Pulmonary artery endothelial cell (primary cell): ENCODE measurements at regions not wholly inside any gene's neighbourhood (a gene's known extent, or its start where the extent isn't known, plus 50 kb on each side); places are given as distances from the start of the nearest gene placed in this dataset.

ENCODE experiments used
- DNase-seq: peaks from one replicate; pipeline ENCODE4 v3.0.0-alpha.2; 2011; ENCODE audit warnings: low read depth, low spot score

DNA sequence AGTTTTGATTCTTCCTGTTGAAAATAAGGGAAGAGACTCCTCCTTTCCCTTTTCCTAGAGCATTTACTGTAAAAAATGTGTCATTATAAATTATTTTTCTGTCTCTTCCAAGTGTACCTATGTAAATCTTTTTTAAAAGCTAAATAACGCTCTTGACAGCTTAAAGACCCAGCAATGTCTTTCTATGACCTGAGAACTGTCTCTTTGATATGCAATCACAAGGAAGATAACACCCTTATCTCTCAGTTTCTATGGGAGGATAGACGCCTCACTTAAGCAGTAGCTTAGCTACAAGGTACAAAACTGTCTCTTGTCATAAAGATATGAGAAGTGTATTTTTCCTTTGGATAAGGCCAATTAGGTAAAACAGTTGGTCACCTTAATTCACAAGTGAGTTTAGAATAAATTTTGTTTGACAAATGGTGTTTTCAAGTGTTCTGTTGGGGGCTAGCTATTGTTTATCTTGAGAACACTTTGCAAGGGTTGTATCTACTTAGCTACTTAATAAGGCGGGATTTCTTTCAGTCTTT, 980.6 kb upstream of the EYS start:
- DNase-seq, result no peak

DNA sequence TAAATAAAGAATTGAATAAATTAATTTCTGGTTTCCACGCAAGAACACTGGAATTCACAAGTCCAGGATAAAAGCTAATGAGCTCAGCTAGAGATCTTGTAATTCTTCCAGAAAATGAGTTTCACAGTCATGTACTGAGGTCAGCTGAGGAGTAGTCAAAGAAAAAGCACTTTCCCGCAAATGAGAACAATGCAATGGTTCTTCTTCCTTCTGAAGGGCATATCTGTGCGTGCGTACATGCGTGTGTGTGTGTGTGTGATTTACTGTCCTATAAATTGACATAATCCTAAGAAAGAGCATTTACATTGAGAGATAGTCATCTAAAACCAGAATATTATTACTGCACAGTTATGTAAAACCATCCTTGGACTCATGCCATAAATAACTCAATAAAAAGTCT, 968.9 kb upstream of the EYS start:
- DNase-seq, result no peak

DNA sequence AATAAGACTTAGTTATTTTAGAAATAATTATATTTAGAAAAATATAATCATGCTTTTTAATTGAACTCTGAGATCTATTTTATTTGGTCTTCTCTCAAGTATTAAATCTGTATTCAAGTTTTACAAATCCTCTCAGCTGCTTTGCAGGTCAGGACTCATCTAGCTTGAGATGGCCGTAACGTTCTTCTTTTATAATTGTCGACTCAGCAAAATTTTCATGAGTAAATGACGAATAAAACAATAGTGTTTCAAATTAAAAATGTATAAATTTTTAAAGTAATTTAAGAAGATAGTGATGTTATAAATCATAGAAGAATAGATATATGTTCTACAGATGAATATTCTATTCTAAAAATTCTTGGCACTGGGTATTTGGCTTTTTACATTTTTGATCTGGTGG, 957.1 kb upstream of the EYS start:
- no peak for DNase-seq

DNA sequence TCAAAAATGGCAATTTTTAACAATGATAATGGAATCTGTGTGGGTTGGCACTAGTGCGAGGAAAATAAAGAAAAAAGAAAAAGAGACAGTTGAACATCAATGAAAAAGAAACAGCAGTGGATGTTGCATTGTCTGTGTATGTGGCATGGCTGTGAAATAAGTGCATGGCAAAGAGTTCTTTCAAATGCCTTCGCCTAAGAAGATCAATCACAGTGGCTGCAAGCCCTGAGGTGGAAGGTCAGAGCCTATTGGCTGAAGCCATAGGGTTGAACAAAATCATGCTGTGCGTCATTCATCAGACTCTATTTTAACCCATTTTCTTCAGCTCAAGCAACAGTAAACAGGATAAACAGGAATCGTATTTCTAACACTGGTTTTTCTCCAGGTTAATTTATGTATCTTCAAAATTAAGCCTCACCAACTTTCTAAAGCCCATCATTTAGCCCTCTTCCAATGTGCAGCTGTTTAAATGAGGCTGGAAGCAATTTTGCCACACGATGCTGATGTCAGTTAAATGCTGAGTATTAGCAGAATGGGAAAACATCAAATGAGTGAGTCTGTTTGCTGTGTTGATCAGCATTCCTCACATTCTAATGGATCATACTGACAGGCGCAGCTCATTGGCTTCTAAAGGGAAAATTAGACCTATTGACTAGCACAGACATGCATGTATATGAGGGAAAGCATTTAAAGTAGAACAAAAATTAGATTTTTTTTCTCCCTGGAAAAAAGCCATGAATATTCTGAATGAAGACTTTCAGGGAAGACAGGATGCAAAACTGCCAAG, 955.9 kb upstream of the EYS start:
- DNase-seq, result no peak

DNA sequence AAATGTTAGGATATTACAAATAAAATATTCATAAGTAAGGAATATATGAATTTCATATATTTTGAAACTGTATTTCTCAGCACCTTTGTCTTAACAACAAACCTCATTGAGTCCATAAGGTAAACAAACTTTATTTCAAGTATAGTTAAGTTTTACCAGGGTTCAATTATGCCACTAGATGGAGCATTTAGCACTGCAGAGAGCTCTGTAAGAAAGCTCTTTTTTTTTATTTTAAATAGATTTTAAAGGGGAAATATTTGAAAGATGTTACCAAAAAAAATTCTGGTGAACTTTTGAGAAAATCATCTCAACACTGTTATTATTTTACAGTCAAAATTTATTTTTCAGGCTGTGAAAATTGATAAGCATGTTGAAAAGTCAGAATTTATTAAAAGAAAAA, 955.2 kb upstream of the EYS start:
- no peak for DNase-seq

DNA sequence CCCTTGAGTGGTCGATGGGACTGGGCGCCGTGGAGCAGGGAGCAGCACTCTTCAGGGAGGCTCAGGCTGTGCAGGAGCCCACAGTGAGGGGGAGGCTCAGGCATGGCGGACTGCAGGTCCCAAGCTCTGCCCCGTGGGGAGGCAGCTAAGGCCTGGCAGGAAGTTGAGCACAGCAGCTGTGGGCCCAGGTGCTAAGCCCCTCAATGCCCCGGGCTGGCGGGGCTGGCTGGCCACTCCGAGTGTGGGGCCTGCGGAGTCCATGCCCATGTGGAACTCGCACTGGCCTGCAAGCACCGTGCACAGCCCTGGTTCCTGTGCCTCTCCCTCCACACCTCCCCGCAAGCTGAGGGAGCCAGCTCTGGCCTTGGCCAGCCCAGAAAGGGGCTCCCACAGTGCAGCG, 948.4 kb upstream of the EYS start:
- DNase-seq, result no peak

DNA sequence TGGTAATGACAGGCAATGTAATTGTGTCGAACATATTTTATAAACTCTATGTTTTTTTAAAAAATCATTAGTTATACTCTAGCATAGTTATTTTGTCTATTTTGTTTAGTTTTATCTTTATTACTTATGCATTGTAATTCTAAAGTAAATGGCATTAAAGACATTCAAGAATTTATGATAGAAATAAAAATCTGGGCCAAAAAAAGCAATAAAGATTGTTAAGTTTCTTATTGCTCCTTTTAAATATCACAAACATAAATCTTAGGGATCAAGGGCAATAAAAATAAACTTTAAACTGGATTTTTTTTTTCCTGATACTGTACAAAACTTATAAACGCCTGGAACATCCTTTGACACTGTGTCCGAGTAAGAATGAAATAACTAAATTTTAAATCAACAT, 931.5 kb upstream of the EYS start:
- no peak for DNase-seq

DNA sequence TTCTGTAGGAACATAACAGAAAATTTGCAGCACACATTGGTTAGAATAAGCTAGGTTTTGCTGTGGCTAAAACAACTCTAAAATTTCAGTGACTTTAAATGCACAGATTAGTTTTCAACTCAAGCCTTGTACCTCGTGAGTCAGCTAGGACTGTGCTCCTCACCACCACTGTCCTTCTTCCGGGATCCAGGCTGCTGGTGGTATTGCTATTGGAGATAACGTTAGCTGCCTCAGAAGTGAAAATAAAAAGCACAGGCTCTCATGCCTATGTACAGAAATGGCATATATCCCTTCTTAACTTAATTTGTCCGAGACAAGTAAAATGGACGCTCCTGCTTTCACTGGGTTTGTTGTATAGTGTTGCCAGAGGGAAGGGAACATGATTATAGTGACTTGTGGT, 931.1 kb upstream of the EYS start:
- no peak for DNase-seq

DNA sequence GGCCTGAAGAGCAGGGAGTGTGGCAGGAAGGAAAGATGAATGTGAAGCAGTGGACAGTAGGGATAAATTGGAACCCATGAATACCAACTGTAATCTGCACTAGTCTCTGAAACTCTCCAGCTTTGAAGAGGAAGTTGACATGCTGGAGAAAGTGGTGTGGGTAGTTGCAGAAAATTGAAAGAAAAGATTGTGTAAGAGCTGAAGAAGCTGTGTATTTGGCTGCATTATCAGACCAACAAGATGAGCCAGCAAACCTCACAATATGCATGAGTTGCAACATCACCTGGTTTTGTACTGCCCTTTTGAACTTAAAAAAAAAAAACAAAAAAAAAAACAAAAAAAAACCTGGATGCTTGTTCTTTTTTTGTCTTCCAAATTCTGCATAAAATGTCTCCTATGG, 921.9 kb upstream of the EYS start:
- no peak for DNase-seq

DNA sequence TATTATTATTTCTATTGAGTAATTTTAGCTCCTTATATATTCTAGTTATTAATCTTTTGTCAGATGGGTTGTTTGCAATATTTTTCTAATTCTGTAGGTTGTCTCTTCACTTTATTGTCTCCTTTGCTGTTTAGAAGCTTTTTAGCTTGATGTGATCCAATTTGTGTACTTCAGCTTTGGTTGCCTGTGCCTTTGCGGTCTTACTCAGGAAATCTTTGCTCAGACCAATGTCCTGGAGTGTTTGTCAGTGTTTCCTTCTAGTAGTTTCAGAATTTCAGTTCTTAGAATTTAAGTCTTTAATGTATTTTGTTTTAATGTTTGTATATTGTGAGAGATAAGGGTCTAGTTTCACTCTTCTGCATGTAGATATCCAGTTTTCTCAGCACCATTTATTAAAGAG, 916.0 kb upstream of the EYS start:
- no peak for DNase-seq

DNA sequence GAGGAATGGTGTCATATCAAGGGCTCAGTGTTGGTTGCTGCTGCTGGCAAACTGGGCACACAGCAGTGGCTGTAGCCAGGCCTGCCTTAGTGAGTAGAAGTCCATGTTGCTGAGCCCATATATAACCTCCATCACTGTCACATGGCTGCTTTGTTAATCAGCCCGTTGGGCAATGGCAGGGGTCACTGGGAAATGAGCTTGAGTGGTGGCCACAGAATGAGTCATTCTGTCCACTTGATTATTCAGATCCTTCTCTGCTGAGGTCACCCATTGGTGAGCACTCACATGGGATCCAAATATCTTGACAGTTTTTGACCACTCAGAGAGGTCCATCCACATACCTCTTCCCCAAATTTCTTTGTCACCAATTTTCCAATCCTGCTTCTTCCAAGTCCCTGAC, 898.9 kb upstream of the EYS start:
- DNase-seq, result no peak

DNA sequence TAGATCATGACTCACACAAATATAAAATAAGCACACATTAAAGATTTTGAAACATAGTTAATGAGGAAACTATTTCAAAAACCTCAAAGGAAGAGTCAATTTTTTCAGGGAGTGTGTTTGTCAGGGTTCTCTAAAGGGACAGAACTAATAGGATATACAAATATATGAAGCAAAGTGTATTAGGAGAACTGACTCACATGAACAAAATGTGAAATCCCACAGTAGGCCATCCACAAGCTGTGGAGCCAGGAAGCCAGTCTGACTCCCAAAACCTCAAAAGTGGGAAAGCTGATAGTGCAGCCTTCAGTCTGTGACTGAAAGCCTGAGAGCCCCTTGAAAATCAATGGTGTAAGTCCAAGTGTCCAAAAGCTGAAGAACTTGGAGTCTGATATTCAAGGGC, 898.0 kb upstream of the EYS start:
- DNase-seq, result no peak

DNA sequence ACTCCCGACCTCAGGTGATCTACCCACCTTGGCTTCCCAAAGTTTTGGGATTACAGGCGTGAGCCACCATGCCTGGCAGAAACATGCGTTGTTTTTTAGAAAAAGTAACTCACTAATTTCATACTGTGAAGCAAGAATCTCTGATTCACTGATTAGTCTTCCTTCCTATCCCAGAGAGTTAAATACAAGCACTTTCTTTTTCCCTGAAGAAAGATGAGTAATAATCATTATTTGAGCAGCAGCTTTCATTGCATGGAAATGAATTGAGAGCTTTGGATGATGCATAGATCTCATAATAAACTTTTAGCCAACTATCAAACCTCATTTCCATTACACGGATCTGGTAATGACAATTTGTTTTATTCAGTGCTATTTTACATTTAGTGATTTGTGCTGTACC, 892.5 kb upstream of the EYS start:
- no peak for DNase-seq

DNA sequence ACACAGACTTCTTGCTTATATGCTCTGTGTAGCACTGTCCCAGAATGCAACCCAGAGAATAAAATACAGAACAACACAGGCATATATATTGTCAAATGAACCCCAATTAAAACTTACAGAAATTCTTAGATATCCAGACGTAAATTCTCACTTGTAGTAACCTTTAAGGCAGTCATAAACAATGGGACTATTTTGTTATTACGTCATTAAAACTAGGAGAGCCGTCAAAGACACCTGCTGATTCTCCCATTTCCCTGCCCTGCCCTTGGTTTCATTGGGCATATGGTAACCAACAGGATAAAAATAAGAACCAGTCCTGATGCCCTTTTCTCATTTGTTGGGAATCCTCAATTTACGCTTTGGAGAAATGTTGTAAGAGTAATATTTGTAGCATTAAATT, 871.3 kb upstream of the EYS start:
- DNase-seq, result no peak

DNA sequence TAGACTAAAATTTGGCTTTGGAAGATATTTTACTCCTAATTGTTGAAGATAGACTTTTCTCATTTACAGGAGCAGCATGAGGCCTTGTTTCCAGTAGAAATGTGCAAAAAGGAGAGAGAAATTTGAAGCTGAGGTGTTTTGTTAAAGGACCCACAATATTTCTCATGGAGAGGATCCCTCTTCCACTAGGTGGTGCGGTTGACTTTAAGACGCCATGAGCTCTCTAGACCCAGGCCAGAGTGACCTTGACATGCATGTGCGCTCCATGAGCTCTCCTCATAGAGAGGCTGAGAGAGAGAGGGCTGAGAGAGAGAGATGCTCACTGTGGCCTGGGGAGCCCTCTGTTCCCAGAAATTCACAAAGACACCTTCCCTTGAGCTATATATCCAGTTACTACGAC, 861.2 kb upstream of the EYS start:
- DNase-seq, result no peak

DNA sequence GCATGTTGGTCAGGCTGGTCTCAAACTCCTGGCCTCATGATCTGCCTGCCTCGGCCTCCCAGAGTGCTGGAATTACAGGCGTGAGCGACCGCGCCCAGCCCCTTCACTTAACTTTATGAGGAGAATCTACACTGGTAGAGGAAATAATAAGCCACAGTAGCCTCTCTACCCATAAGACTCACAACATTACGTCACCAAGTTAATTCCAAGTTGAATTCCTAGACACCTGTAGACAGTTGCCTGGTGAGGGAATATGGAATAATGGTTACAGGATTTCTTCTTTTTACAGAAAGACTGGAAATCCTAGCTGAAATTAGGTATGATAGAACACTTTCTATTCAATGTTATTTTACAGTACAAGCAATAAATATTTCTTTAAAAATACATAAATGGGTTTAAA, 854.5 kb upstream of the EYS start:
- no peak for DNase-seq

DNA sequence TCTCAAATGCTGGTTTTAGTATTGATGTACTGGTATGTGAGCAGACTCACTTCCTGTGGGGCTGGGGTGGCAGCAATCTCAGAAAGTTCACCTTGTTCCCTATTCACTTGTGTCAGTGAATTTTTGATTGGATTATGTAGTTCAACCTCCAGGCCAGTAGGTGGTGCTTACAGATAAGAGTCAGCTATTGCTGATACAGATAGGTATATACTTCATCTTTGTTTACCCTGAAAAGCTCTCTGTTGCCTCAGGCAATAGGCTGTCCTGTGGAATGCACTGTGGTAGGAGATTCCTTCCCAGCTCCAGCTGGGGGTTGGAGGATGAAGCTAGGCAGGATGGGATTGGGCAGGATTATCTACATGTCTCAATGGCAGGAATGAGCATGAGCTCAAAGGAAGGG, 851.2 kb upstream of the EYS start:
- no peak for DNase-seq

DNA sequence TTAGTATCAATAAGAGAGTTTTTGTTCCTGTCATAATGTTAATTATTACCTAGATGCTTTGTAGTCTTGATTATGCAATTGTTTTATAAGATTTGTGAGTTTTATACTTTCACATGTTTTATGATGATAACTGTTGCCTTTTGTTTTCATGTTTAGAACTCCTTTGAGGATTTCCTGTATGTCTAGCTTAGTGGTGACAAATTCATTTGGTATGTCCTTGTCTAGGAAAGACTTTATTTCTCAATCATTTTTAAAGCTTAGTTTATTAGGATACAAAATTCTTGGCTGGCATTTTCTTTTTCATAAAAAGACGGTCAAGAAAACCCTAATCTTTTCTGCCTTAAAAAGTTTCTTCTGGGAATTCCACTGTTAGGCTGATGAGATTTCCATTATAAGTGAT, 849.9 kb upstream of the EYS start:
- DNase-seq, result no peak

DNA sequence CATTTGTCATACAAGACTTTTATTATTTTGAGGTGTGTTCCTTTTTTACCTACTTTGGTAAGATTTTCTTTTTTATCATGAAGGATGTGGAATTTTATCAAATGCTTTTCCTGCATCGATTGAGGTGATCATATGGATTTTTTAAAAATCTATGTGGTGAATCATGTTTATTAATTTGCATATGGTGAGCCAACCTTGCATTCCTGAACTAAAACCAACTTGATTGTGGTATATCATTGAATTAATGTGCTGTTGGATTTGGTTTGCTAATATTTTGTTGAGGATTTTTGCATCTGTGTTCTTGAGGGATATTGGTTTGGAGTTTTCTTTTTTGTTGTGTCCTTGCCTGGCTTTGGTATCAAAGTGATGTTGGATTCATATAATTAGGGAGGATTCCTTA, 848.1 kb upstream of the EYS start:
- DNase-seq, result no peak

DNA sequence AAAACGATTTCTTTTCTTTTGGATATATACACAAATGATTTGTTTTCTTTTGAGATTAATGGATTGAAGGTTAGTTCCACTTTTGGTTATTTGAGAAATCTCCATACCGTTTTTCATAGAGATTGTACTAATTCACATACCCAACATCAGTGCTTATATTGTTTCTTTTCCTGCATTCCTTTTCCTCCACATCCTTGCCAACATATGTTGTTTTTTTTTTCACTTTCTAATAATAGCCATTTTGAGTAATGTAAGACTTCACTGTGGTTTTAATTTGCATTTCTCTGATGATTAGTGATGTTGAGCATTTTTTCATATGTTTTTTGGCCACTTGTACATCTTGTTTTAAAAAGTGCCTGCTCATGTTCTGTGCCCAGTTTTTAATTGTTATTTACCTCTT, 846.4 kb upstream of the EYS start:
- DNase-seq, result no peak

DNA sequence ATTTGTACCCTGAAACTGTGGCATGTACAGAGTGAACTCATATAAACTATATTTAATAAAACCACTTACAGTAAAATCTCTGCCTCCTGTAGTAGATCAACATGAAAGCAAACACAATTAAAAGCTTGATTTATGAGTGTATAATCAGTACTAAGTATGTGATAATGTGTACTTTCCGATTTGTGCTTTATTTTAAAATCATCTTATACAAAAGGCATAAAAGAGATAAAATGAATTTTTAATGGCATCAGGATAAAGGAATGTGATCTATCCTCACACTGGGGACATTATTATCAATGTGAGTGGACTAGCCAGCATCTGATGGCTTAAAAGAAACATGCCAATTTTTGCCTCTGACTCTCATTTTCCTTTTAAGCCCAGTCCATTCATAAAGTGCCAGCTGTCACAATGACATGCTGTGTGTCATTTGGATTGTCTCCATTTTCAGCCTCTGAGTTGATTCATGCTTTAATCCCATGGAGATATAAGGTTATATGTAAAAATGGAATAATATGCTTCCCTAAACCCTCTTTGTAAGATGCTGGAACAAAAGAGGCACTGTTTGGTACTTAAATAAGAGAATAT, 831.6 kb upstream of the EYS start:
- no peak for DNase-seq

DNA sequence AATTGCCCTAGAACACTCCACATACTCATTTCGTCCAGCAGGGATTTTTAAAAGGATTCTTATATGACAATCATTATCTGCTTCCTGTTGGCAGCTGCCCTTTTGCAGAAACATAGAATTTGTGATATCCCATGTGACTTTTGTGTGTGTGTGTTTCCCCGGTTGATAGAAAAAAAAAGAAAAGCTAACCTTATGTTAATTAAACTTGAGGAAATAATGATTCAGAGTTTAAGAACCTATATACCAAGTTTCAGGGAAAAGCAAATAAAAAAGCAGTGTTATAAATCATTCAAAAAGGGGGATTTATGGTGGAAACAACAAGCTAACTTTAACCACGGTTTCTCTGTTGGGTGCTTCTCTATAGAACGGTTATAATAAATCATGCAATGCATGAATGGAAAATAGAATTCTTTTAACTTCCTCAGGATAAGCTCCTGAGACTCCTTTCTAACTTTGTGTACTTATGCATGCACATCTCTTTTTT, 826.9 kb upstream of the EYS start:
- no peak for DNase-seq

DNA sequence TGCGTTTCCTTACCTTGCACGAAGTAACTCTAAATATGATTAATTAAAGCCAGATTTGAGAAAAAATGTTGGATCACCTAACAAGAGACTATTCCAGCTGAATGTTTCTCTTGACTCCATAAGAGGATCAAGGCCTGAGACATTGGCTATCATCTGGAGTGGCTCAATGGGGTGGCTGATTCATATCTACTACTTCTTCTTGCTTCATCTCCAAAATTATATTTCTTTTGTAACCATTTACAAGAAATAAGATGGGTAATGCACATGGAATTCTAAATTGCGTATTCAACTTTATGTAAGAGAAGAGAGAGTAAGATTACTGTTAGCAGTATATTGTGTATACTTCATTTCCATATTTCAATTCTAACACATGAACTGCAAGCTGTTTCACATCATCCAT, 819.0 kb upstream of the EYS start:
- DNase-seq, result no peak
